ENCODE measurements at regions not wholly inside any gene's neighbourhood (a gene's known extent, or its start where the extent isn't known, plus 50 kb on each side); places are given as distances from the start of the nearest gene placed in this dataset.
"Not testable (repeated sequence)": the region's sequence is repeated elsewhere in the genome, so short reads cannot be mapped to it uniquely, and the experiment has no call there.

DNA sequence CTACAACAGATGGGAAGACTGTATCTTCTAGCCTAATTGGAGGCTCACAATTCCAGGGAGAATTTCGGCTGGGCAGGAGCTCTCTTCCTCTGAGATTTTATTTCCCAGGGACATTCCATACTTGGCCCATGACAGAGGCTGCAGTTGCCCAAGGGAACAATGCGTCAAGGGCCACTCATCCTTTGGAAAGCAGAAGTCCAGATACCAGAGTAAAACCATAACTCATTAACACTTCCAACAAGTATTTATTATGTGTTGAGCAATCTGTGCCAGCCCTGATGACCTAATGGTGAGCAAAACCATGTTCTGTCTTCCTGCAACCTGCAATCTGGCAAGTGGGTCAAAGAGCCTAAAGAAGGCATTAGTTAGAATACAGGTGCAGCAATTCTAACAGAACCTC, 191.2 kb upstream of the IRF2BP2 start:
- not testable (repeated sequence) for TF ChIP-seq CTCF (conservative IDR thresholded peaks at IDR 0.05; ENCODE audit: low read depth, low read length); EZH2 (IDR thresholded peaks at IDR 0.05; ENCODE audit: borderline replicate concordance, low read depth, low read length, poor library complexity, severe bottlenecking)
